CD8-positive, alpha-beta memory T cell (primary cell): ENCODE measurements at regions not wholly inside any gene's neighbourhood (a gene's known extent, or its start where the extent isn't known, plus 50 kb on each side); places are given as distances from the start of the nearest gene placed in this dataset.

ENCODE experiments used
- CTCF ChIA-PET: fragments of 350-600 bp; sonication (Branson Sonifier 250); formaldehyde crosslinking; loops from one replicate; lab custom pipeline; 2021; ENCODE audit warnings: antibody characterized with exemption; lab: Charles Lee
- POLR2A ChIA-PET: fragments of 350-600 bp; sonication (Branson Sonifier 250); formaldehyde crosslinking; loops from one replicate; lab custom pipeline; 2021; ENCODE audit warnings: antibody characterized with exemption; lab: Charles Lee
- DNase-seq, 5 donors: peaks; one replicate each; pipeline versions ENCODE4 v3.0.0 to v3.0.0-alpha.2; 2020 to 2022; ENCODE audit warnings: mixed read lengths in 1 of 5
- H3K27ac ChIP-seq: one replicate; pipeline ENCODE4 v1.7.0; 2013; ENCODE audit warnings: low read depth, mild to moderate bottlenecking, low read length, moderate library complexity
- H3K27me3 ChIP-seq: 2 replicates; pipeline ENCODE4 v1.7.0; 2013; ENCODE audit warnings: low read length, mild to moderate bottlenecking; ENCODE audit not compliant: insufficient read depth, poor library complexity, severe bottlenecking
- H3K36me3 ChIP-seq: 2 replicates; pipeline ENCODE4 v1.7.0; 2013; ENCODE audit warnings: mild to moderate bottlenecking, low read length, moderate library complexity; ENCODE audit not compliant: insufficient read depth
- H3K4me1 ChIP-seq: 2 replicates; pipeline ENCODE4 v1.7.0; 2013; ENCODE audit warnings: mild to moderate bottlenecking, low read length, moderate library complexity; ENCODE audit not compliant: insufficient read depth
- H3K4me3 ChIP-seq: 2 replicates; pipeline ENCODE4 v1.7.0; 2013; ENCODE audit warnings: mild to moderate bottlenecking, low read length
- H3K9me3 ChIP-seq: 2 replicates; pipeline ENCODE4 v1.7.0; 2013; ENCODE audit warnings: mild to moderate bottlenecking, low read length
- H3K27ac Mint-ChIP-seq, 8 donors: one replicate each; pipeline ENCODE4 v1.8.0; 2020 to 2021; ENCODE audit warnings: mixed read lengths in 8 of 8, mild to moderate bottlenecking in 6 of 8, inconsistent platforms in 3 of 8, moderate library complexity in 3 of 8
- H3K27me3 Mint-ChIP-seq, 2 donors: one replicate each; pipeline ENCODE4 v1.8.0; 2020 to 2021; ENCODE audit warnings: mixed read lengths in 2 of 2, mild to moderate bottlenecking in 1 of 2, moderate library complexity in 1 of 2
- H3K36me3 Mint-ChIP-seq, 3 donors: one replicate each; pipeline ENCODE4 v1.8.0; 2020 to 2021; ENCODE audit warnings: mixed read lengths in 3 of 3, inconsistent platforms in 1 of 3, mild to moderate bottlenecking in 1 of 3
- H3K4me1 Mint-ChIP-seq, 3 donors: one replicate each; pipeline ENCODE4 v1.8.0; 2020 to 2021; ENCODE audit warnings: mixed read lengths in 3 of 3, inconsistent platforms in 1 of 3, mild to moderate bottlenecking in 1 of 3
- H3K4me3 Mint-ChIP-seq, 7 donors: one replicate each; pipeline ENCODE4 v1.8.0; 2020 to 2021; ENCODE audit warnings: mixed read lengths in 7 of 7, mild to moderate bottlenecking in 6 of 7, moderate library complexity in 4 of 7, inconsistent platforms in 2 of 7
- H3K9me3 Mint-ChIP-seq, 5 donors: one replicate each; pipeline ENCODE4 v1.8.0; 2020 to 2022; ENCODE audit warnings: mixed read lengths in 5 of 5, mild to moderate bottlenecking in 3 of 5, moderate library complexity in 2 of 5, inconsistent platforms in 1 of 5

GRCh38 chr21:43302769-43303168, 124.2 kb downstream of the SIK1 start:
- Mint-ChIP-seq H3K4me3 (no peak overlapping the region), H3K27ac (no peak overlapping the region), H3K4me1 (no peaks in the 10 kb centered on the region), H3K9me3 (no peaks in the 10 kb centered on the region), H3K27me3 (peaks cover 8 to 14% of the 10 kb centered on the region in 2 donors), H3K36me3 (no peaks in the 10 kb centered on the region)
- Histone ChIP-seq H3K27ac (no peak overlapping the region), H3K36me3 (no peaks in the 10 kb centered on the region), H3K4me1 (no peaks in the 10 kb centered on the region), H3K9me3 (no peaks in the 10 kb centered on the region), H3K27me3 (no peaks in the 10 kb centered on the region), H3K4me3 (no peak overlapping the region)
- ChIA-PET CTCF (no interaction called here), POLR2A (no interaction called here)
- DNase-seq = peak in 1 of 5 donors; percentile 24

- H3K4me3 Mint-ChIP-seq = no peak overlapping the region
- ChIA-PET CTCF (no interaction called here), POLR2A (no interaction called here)
- H3K4me1 ChIP-seq = no peaks in the 10 kb centered on the region
- no peaks in the 10 kb centered on the region for H3K9me3 ChIP-seq
- no peaks in the 10 kb centered on the region for H3K27me3 ChIP-seq
- peaks cover 5 to 12% of the 10 kb centered on the region in 2 donors for H3K27me3 Mint-ChIP-seq
- H3K36me3 Mint-ChIP-seq = no peaks in the 10 kb centered on the region
- no peaks in the 10 kb centered on the region for H3K4me1 Mint-ChIP-seq
- H3K27ac ChIP-seq = no peak overlapping the region
- no peak overlapping the region for H3K27ac Mint-ChIP-seq
- peak in 1 of 5 donors; percentile 35 for DNase-seq
- no peak overlapping the region for H3K4me3 ChIP-seq
- no peaks in the 10 kb centered on the region for H3K36me3 ChIP-seq
- no peaks in the 10 kb centered on the region for H3K9me3 Mint-ChIP-seq
These were observed 124.8 kb downstream of the SIK1 start for GRCh38 chr21:43302062-43302700.

- Histone ChIP-seq H3K27me3 (no peaks in the 10 kb centered on the region), H3K27ac (no peak overlapping the region), H3K4me3 (no peak overlapping the region), H3K4me1 (no peaks in the 10 kb centered on the region), H3K36me3 (no peaks in the 10 kb centered on the region), H3K9me3 (no peaks in the 10 kb centered on the region)
- Mint-ChIP-seq H3K27me3 (peaks cover 5 to 10% of the 10 kb centered on the region in 2 donors), H3K4me1 (no peaks in the 10 kb centered on the region), H3K9me3 (no peaks in the 10 kb centered on the region), H3K4me3 (no peak overlapping the region), H3K36me3 (no peaks in the 10 kb centered on the region), H3K27ac (no peak overlapping the region)
- ChIA-PET CTCF (no interaction called here), POLR2A (no interaction called here)
- DNase-seq = peak in 1 of 5 donors; percentile 35
These were observed 125.4 kb downstream of the SIK1 start for GRCh38 chr21:43301409-43302061.

- Histone ChIP-seq H3K4me3 (no peak overlapping the region), H3K9me3 (no peaks in the 10 kb centered on the region), H3K27me3 (no peaks in the 10 kb centered on the region), H3K36me3 (no peaks in the 10 kb centered on the region), H3K27ac (no peak overlapping the region), H3K4me1 (no peaks in the 10 kb centered on the region)
- ChIA-PET POLR2A (no interaction called here), CTCF (no interaction called here)
- H3K27ac Mint-ChIP-seq = no peak overlapping the region
- H3K27me3 Mint-ChIP-seq = peaks cover 7 to 14% of the 10 kb centered on the region in 2 donors
- DNase-seq = peak in 1 of 5 donors; percentile 27
- no peaks in the 10 kb centered on the region for H3K4me1 Mint-ChIP-seq
- H3K9me3 Mint-ChIP-seq = peaks cover 0 to 2% (median under 1%) of the 10 kb centered on the region in 5 donors
- H3K36me3 Mint-ChIP-seq = no peaks in the 10 kb centered on the region
- H3K4me3 Mint-ChIP-seq = no peak overlapping the region
These were observed 126.2 kb downstream of the SIK1 start for GRCh38 chr21:43300496-43301408.

GRCh38 chr21:43299441-43300277, 127.3 kb downstream of the SIK1 start:
- Mint-ChIP-seq H3K9me3 (peaks cover 0 to 7% (median 3%) of the 10 kb centered on the region in 5 donors), H3K4me3 (no peak overlapping the region), H3K36me3 (peaks cover 0 to 1% (median 0%) of the 10 kb centered on the region in 3 donors), H3K27me3 (peaks cover 12 to 14% of the 10 kb centered on the region in 2 donors), H3K4me1 (no peaks in the 10 kb centered on the region), H3K27ac (no peak overlapping the region)
- ChIA-PET CTCF (no interaction called here), POLR2A (no interaction called here)
- no peak overlapping the region for H3K4me3 ChIP-seq
- no peaks in the 10 kb centered on the region for H3K36me3 ChIP-seq
- no peaks in the 10 kb centered on the region for H3K27me3 ChIP-seq
- H3K27ac ChIP-seq = no peak overlapping the region
- H3K4me1 ChIP-seq = no peaks in the 10 kb centered on the region
- no peaks in the 10 kb centered on the region for H3K9me3 ChIP-seq
- peak in 1 of 5 donors; percentile 39 for DNase-seq

- H3K27me3 Mint-ChIP-seq = peaks cover 7 to 12% of the 10 kb centered on the region in 2 donors
These were observed 128.1 kb downstream of the SIK1 start for GRCh38 chr21:43298546-43299440.

GRCh38 chr21:43297989-43298388, 128.9 kb downstream of the SIK1 start:
- Mint-ChIP-seq H3K36me3 (peaks cover 0 to 1% (median 0%) of the 10 kb centered on the region in 3 donors), H3K4me3 (no peak overlapping the region), H3K27me3 (peaks cover 7 to 10% of the 10 kb centered on the region in 2 donors), H3K27ac (no peak overlapping the region), H3K9me3 (peaks cover 0 to 7% (median 3%) of the 10 kb centered on the region in 5 donors), H3K4me1 (no peaks in the 10 kb centered on the region)
- POLR2A ChIA-PET = no interaction called here
- H3K27me3 ChIP-seq = no peaks in the 10 kb centered on the region
- H3K9me3 ChIP-seq = no peaks in the 10 kb centered on the region
- no peak overlapping the region for H3K4me3 ChIP-seq
- H3K4me1 ChIP-seq = no peaks in the 10 kb centered on the region
- no peaks in the 10 kb centered on the region for H3K36me3 ChIP-seq
- CTCF ChIA-PET = no interaction called here
- peak in 1 of 5 donors; percentile 39 for DNase-seq
- no peak overlapping the region for H3K27ac ChIP-seq

More at GRCh38 chr21:43298546-43299440, 128.1 kb downstream of the SIK1 start:
- peaks cover 0 to 7% (median 3%) of the 10 kb centered on the region in 5 donors for H3K9me3 Mint-ChIP-seq
- Histone ChIP-seq H3K27me3 (no peaks in the 10 kb centered on the region), H3K27ac (no peak overlapping the region), H3K4me3 (no peak overlapping the region), H3K9me3 (no peaks in the 10 kb centered on the region), H3K4me1 (no peaks in the 10 kb centered on the region), H3K36me3 (no peaks in the 10 kb centered on the region)
- H3K4me1 Mint-ChIP-seq = no peaks in the 10 kb centered on the region
- CTCF ChIA-PET = no interaction called here
- H3K27ac Mint-ChIP-seq = peak overlapping the region in 2 of 8 donors; percentile 24 to 75
- peak in 1 of 5 donors; percentile 34 for DNase-seq
- POLR2A ChIA-PET = no interaction called here
- H3K36me3 Mint-ChIP-seq = peaks cover 0 to 1% (median 0%) of the 10 kb centered on the region in 3 donors
- peak overlapping the region in 1 of 7 donors; percentile 24 for H3K4me3 Mint-ChIP-seq
